Spleen (tissue), 7 donors: ENCODE measurements at regions not wholly inside any gene's neighbourhood (a gene's known extent, or its start where the extent isn't known, plus 50 kb on each side); places are given as distances from the start of the nearest gene placed in this dataset.

ENCODE experiments used
- POLR2A ChIP-seq, 3 donors: fragments of 450-650 bp; IDR thresholded peaks; one replicate each; pipeline ENCODE4 v1.5.1; 2017; ENCODE audit warnings: antibody characterized with exemption in 3 of 3, mild to moderate bottlenecking in 1 of 3
- POLR2AphosphoS5 ChIP-seq, 3 donors: sonication (generic); formaldehyde crosslinking; IDR thresholded peaks; one replicate each; pipeline ENCODE4 v1.5.1; 2017; ENCODE audit warnings: antibody characterized with exemption in 3 of 3
- TF ChIP-seq, protein P1 (sequence below), 11 experiments: fragments of 200-600 bp in 7 of 11; fragments of 450-650 bp in 4 of 11; sonication (generic) in 4 of 11; IDR thresholded peaks in 8 of 11; conservative IDR thresholded peaks in 3 of 11; 1 replicate in 7 of 11; 2 replicates in 4 of 11; pipeline versions ENCODE4 v1.4.0 to v1.8.0; 2016 to 2021; ENCODE audit warnings: antibody characterized with exemption in 11 of 11, inconsistent platforms in 4 of 11, mild to moderate bottlenecking in 1 of 11
- donor health status: DM: no; HTN: no; CAD: no; lungs with moderate emphysema.
- donor health status: DM: no; HTN: no; CAD: no.
- donor health status: DM: no; HTN: no; CAD: no.

DNA sequence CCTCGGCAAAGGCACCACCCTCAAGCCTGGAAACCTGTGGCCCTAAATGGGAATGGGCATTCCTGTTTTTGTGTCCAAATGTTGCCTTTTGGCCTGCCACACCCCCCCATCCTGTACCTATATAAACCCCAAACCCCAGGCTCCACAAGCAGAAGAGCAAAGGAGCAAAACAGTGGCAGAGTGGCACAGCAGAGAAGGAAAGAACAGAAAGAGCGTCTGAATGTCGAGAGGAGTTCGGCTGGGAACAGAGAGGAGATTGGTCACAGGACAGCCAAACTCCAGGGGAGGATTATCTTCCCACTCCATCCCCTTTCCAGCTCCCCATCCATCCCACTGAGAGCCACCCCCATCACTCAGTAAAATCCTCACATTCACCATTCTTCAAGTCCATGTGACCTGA lies 58.0 kb upstream of the PREP start:
- TF ChIP-seq, protein P1, sequence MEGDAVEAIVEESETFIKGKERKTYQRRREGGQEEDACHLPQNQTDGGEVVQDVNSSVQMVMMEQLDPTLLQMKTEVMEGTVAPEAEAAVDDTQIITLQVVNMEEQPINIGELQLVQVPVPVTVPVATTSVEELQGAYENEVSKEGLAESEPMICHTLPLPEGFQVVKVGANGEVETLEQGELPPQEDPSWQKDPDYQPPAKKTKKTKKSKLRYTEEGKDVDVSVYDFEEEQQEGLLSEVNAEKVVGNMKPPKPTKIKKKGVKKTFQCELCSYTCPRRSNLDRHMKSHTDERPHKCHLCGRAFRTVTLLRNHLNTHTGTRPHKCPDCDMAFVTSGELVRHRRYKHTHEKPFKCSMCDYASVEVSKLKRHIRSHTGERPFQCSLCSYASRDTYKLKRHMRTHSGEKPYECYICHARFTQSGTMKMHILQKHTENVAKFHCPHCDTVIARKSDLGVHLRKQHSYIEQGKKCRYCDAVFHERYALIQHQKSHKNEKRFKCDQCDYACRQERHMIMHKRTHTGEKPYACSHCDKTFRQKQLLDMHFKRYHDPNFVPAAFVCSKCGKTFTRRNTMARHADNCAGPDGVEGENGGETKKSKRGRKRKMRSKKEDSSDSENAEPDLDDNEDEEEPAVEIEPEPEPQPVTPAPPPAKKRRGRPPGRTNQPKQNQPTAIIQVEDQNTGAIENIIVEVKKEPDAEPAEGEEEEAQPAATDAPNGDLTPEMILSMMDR (IDR thresholded peaks at IDR 0.05 in 8 of 11, conservative IDR thresholded peaks at IDR 0.05 in 3 of 11), result no peak
- no peak for TF ChIP-seq POLR2A (IDR thresholded peaks at IDR 0.05)
- no peak for TF ChIP-seq POLR2AphosphoS5 (IDR thresholded peaks at IDR 0.05)
